HG03469 (cell line): ENCODE measurements at regions not wholly inside any gene's neighbourhood (a gene's known extent, or its start where the extent isn't known, plus 50 kb on each side); places are given as distances from the start of the nearest gene placed in this dataset.
"Not testable (repeated sequence)": the region's sequence is repeated elsewhere in the genome, so short reads cannot be mapped to it uniquely, and the experiment has no call there.

Experiments
- ATAC-seq: cut with Tn5 transposase; IDR thresholded peaks from one replicate; pipeline ENCODE4 v1.9.1; 2021; ENCODE audit warnings: mild to moderate bottlenecking, moderate library complexity, moderate number of reproducible peaks; ENCODE audit not compliant: unreplicated experiment

- ATAC-seq, result no peak
Measured at GRCh38 chrX:43333543-43333942, 322.6 kb upstream of the MAOA start.

- no peak for ATAC-seq
Measured at GRCh38 chrX:43345166-43345565, 310.9 kb upstream of the MAOA start.

GRCh38 chrX:43349363-43349762 lies 306.7 kb upstream of the MAOA start:
- ATAC-seq, result no peak

GRCh38 chrX:43350935-43351334 lies 305.2 kb upstream of the MAOA start:
- no peak for ATAC-seq

- no peak for ATAC-seq
Measured at GRCh38 chrX:43357741-43358140, 298.4 kb upstream of the MAOA start.

GRCh38 chrX:43373032-43373431 lies 283.1 kb upstream of the MAOA start:
- ATAC-seq, result no peak

- no peak for ATAC-seq
Measured at GRCh38 chrX:43375136-43375535, 281.0 kb upstream of the MAOA start.

- ATAC-seq, result no peak
Measured at GRCh38 chrX:43380704-43381103, 275.4 kb upstream of the MAOA start.

GRCh38 chrX:43386875-43387274 lies 269.2 kb upstream of the MAOA start:
- no peak for ATAC-seq

GRCh38 chrX:43405191-43405590 lies 250.9 kb upstream of the MAOA start:
- ATAC-seq, result no peak

- ATAC-seq, result no peak
Measured at GRCh38 chrX:43423876-43424275, 232.2 kb upstream of the MAOA start.

- no peak for ATAC-seq
Measured at GRCh38 chrX:43436517-43436916, 219.6 kb upstream of the MAOA start.

GRCh38 chrX:43446752-43447151 lies 209.3 kb upstream of the MAOA start:
- no peak for ATAC-seq

- no peak for ATAC-seq
Measured at GRCh38 chrX:43448688-43449087, 207.4 kb upstream of the MAOA start.

- ATAC-seq, result no peak
Measured at GRCh38 chrX:43450355-43450754, 205.7 kb upstream of the MAOA start.

- not testable (repeated sequence) for ATAC-seq
Measured at GRCh38 chrX:43451976-43452686, 204.0 kb upstream of the MAOA start.

- no peak for ATAC-seq
Measured at GRCh38 chrX:43456063-43456462, 200.0 kb upstream of the MAOA start.

GRCh38 chrX:43456906-43457305 lies 199.2 kb upstream of the MAOA start:
- ATAC-seq, result no peak

- ATAC-seq, result no peak
Measured at GRCh38 chrX:43467608-43468234, 188.4 kb upstream of the MAOA start.

GRCh38 chrX:43469391-43470054 lies 186.6 kb upstream of the MAOA start:
- no peak for ATAC-seq

- ATAC-seq, result no peak
Measured at GRCh38 chrX:43474321-43474720, 181.8 kb upstream of the MAOA start.

- no peak for ATAC-seq
Measured at GRCh38 chrX:43479070-43479469, 177.0 kb upstream of the MAOA start.
